Prostate gland (tissue), 2 donors: ENCODE measurements at regions not wholly inside any gene's neighbourhood (a gene's known extent, or its start where the extent isn't known, plus 50 kb on each side); places are given as distances from the start of the nearest gene placed in this dataset.

Experiments
- POLR2A ChIP-seq: fragments of 450-650 bp; IDR thresholded peaks from one replicate; pipeline ENCODE4 v1.6.1; 2016; ENCODE audit warnings: antibody characterized with exemption, mild to moderate bottlenecking
- TF ChIP-seq, protein P1 (sequence below), 4 experiments: fragments of 200-600 bp in 2 of 4; fragments of 450-650 bp in 2 of 4; sonication (generic) in 2 of 4; IDR thresholded peaks; 1 replicate in 3 of 4; 2 replicates in 1 of 4; pipeline ENCODE4 v1.5.1; 2016 to 2019; ENCODE audit warnings: antibody characterized with exemption in 4 of 4, mild to moderate bottlenecking in 2 of 4, moderate library complexity in 2 of 4

DNA sequence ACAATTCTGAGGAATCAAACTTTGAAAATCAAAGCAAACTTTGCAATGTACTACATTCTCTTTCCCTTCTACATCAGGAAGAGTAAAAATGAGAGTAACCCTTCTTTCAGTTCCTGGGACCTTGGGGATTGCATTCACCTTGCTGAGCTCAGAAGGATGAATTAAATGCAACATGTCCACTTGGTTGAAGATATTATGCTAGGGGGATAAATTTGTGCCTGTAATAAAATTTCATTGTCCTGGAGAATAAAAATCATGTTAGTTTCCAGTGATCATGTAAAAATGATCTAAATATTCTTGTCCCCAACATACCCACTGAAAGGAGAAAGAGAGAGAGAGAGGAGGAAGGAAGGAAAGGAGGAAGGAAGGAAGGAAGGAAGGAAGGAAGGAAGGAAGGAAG lies 587.1 kb upstream of the NEGR1 start:
- TF ChIP-seq, protein P1, sequence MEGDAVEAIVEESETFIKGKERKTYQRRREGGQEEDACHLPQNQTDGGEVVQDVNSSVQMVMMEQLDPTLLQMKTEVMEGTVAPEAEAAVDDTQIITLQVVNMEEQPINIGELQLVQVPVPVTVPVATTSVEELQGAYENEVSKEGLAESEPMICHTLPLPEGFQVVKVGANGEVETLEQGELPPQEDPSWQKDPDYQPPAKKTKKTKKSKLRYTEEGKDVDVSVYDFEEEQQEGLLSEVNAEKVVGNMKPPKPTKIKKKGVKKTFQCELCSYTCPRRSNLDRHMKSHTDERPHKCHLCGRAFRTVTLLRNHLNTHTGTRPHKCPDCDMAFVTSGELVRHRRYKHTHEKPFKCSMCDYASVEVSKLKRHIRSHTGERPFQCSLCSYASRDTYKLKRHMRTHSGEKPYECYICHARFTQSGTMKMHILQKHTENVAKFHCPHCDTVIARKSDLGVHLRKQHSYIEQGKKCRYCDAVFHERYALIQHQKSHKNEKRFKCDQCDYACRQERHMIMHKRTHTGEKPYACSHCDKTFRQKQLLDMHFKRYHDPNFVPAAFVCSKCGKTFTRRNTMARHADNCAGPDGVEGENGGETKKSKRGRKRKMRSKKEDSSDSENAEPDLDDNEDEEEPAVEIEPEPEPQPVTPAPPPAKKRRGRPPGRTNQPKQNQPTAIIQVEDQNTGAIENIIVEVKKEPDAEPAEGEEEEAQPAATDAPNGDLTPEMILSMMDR (IDR thresholded peaks at IDR 0.05): no peak
- TF ChIP-seq POLR2A: no peak
